RWPE1 (cell line): ENCODE measurements at regions not wholly inside any gene's neighbourhood (a gene's known extent, or its start where the extent isn't known, plus 50 kb on each side); places are given as distances from the start of the nearest gene placed in this dataset.

Experiments used
- CTCF ChIA-PET: fragments of 350-600 bp; sonication (Branson Sonifier 250); formaldehyde crosslinking; extraction: SDS; loops from one replicate; lab custom pipeline; 2021; lab: Yijun Ruan, JAX
- POLR2A ChIA-PET: fragments of 400-600 bp; formaldehyde crosslinking; extraction: SDS; loops from one replicate; lab custom pipeline; 2020; ENCODE audit warnings: antibody characterized with exemption; ENCODE audit not compliant: low non-redundant PET; lab: Yijun Ruan, JAX
- DNase-seq: peaks from one replicate; pipeline ENCODE4 v3.0.0; 2012; ENCODE audit warnings: low spot score
- H3K27ac ChIP-seq: fragments of 450-650 bp; 2 replicates; pipeline ENCODE4 v1.5.1; 2017
- CTCF ChIP-seq: fragments of 450-650 bp; conservative IDR thresholded peaks from 2 replicates; pipeline ENCODE4 v1.5.1; 2017; ENCODE audit warnings: low read depth, mild to moderate bottlenecking

DNA sequence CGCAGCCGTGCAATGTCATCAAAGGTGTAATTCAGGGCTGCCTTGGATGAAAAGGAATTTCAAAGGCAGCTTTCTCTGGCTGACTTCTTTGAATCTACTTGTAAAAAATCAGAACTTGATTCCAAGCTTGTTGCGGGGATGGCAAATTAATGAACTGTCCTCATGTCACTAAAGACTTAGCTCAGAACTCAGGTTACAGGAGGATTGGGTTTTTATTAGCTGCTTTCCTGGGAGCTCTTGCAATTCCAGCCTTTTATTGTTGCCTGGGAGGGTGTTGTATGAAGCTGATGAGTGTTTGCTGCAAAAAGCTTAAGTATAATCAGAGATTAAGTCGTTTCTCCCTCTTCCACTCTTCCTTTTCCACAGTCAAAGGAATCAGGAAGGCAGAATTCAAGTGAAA is 113.0 kb upstream of the CDH4 start:
- DNase-seq = no peak
- no peak for TF ChIP-seq CTCF
- H3K27ac ChIP-seq = no peak overlapping the region
- ChIA-PET POLR2A (no interaction called here), CTCF (interaction anchor here (0.6 to 0.8 kb wide), 2 partner anchors 76 to 600 kb away, joined by 3 read pairs; no protein-coding TSS in a partner anchor)

- no peak overlapping the region for H3K27ac ChIP-seq
- POLR2A ChIA-PET = no interaction called here
- no peak for DNase-seq
- TF ChIP-seq CTCF = no peak
- CTCF ChIA-PET = interaction anchor here (1.2 kb wide), 1 partner anchor 88 kb away, joined by 4 read pairs; no protein-coding TSS in a partner anchor
Measured at GRCh38 chr20:61140576-61140975, 111.5 kb upstream of the CDH4 start.

DNA sequence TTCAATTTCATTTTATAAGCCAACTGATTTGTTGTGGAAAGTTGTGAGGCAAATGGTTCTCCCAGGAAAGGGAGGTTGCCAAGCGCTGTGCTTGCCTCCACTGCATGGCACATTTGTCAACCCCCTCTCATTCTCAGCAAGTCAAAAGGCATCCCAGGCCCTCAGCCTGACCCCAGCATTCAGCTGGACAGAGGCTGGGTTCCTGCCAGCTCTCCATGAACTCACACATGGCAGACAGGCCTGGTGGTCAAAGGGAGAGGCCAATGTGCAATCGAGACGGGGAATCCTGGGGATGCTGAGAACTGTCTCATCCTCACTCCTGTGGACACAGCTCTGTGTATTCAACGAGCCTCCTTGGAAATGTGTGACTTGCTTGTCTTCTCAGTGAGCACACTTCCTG is 106.0 kb upstream of the CDH4 start:
- no peak overlapping the region for H3K27ac ChIP-seq
- CTCF ChIA-PET = no interaction called here
- DNase-seq = no peak
- POLR2A ChIA-PET = no interaction called here
- TF ChIP-seq CTCF = no peak

DNA sequence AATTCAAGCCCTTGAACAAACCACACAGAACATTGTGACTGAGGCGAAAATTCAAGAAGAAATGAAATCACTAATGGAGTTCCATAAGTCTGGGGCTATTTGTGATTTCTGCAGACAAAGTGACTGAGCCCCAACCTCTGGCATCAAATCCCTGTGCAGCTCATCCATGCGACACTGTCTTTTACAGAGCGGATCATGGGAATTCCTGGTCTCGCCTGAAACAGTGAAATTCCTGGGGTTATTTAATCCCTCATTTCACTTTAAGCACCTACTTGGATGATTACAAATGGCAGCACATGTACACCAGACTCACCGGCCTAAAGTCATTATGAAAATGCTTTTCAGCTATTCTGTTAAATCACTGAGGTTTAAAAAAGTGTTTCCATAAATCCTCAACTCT is 102.4 kb upstream of the CDH4 start:
- TF ChIP-seq CTCF = no peak
- ChIA-PET CTCF (interaction anchor here (0.6 to 0.8 kb wide), 3 partner anchors 12 to 943 kb away, joined by 3 read pairs; no protein-coding TSS in a partner anchor), POLR2A (no interaction called here)
- DNase-seq = no peak
- no peak overlapping the region for H3K27ac ChIP-seq

GRCh38 chr20:61157301-61157700 is 94.8 kb upstream of the CDH4 start:
- no peak for DNase-seq
- TF ChIP-seq CTCF = no peak
- H3K27ac ChIP-seq = no peak overlapping the region
- CTCF ChIA-PET = interaction anchor here (0.5 to 0.6 kb wide), 2 partner anchors 8 to 511 kb away, joined by 3 to 5 read pairs; no protein-coding TSS in a partner anchor
- POLR2A ChIA-PET = no interaction called here

DNA sequence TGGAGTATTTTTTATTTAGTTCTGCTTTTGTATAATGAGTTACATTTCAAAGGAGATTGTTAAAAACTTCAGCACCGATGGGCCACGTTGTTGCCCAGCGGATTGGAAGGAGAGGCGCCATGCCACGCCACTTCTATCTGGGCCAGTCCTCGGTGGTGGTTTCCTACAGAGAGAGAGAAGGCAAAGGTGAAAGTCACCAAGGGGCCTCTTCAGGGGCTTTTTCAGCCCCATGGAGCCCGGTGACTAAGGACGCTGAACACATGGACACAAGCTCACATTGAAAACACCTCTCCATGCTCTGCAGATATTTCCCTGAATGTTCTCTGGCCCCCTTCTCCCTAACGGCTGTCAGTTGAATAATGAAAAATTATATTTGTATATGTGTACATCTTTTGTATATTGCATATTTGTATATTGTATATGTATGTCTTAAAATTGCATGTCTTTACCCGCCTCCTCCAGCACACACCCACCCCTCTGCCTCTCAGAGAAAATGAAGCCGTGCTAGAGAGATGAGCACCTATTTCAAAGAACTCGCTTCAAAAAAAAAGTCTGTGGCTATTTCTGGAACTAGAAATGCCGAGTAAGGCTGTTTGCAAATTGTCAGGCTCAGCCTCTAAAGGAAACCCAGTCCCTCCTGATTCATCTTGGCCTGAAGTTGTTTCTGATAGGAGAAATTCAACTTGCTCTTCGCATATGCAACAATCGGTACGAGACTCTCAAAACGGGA is 91.9 kb upstream of the CDH4 start:
- no peak for DNase-seq
- ChIA-PET CTCF (no interaction called here), POLR2A (no interaction called here)
- H3K27ac ChIP-seq = no peak overlapping the region
- no peak for TF ChIP-seq CTCF
